Omental fat pad (tissue), 3 donors: ENCODE measurements at regions not wholly inside any gene's neighbourhood (a gene's known extent, or its start where the extent isn't known, plus 50 kb on each side); places are given as distances from the start of the nearest gene placed in this dataset.

Source experiments
- ATAC-seq: fragments of 150-250 bp; one replicate; pipeline ENCODE4 v1.9.1; 2016; ENCODE audit warnings: mild to moderate bottlenecking, moderate library complexity; ENCODE audit not compliant: low FRiP score
- DNase-seq: peaks from one replicate; pipeline ENCODE4 v3.0.0-alpha.2; 2019; ENCODE audit warnings: low spot score
- CTCF ChIP-seq, 3 donors: fragments of 450-650 bp; IDR thresholded peaks; one replicate each; pipeline ENCODE4 v1.5.1; 2016 to 2017; ENCODE audit warnings: antibody characterized with exemption in 3 of 3, mild to moderate bottlenecking in 3 of 3, moderate library complexity in 2 of 3

DNA sequence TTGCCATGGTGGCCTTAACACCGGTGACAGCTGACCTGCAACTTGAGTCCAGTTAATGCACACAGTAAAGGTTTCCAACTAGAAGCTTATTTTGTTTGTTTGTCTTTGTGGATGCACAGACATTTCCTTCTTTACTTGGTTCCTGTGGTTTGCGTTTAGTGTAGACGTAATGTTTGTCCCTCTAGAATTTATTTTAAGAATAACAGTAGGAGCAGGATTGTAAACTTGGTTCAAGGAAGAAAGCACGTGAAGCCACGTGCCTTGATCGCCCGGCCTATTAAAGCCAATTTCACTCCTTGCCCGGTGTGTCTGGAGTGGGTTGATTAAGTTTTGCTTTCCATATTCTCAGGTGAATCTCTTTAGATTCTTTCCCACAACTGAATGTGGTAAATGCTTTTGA, 263.2 kb upstream of the C2CD4B start:
- no peak for ATAC-seq
- no peak for DNase-seq
- TF ChIP-seq CTCF (IDR thresholded peaks at IDR 0.05), result no peak

- TF ChIP-seq CTCF (IDR thresholded peaks at IDR 0.05), result no peak
- no peak for DNase-seq
- ATAC-seq, result no peak
Observed at GRCh38 chr15:62428851-62429598, 263.9 kb upstream of the C2CD4B start.

DNA sequence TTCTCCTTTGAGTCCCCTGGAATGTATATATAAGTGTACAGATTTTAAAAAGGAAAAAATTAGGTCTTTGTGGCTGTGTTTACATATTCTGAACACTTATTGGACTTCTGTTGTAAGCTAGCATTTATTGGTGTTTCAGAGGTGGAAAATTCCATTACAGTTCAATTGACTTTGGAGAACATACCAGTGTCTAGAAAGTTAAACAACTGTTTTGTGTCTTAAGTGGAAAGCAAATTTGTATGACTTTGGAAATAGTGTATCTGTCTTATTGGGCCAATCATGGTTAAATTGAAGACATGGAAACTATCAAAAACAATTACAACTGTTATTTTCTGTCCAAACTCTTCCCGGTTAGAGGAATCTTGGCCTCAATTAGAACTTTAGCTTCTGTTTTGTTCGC, 265.0 kb upstream of the C2CD4B start:
- ATAC-seq (no peak), DNase-seq (no peak)
- TF ChIP-seq CTCF (IDR thresholded peaks at IDR 0.05), result no peak

DNA sequence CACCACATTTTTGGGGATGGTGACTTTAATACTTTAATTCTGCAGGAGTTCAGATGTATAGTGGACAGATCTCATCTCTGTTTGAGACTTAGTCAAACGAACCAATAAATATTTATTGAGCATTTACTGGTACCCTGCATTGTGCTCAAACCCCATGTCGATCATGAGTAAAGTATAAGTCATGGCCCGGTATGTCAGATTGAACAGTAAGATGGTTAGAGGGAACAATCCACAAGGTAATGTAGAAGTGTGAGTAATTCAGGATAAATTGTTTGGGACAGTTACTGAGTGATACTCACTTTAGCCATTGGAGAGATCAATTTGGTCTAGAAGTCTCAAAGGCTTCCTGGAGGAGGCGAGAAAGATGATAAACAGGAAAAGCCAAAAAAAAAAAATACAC, 265.5 kb upstream of the C2CD4B start:
- TF ChIP-seq CTCF (IDR thresholded peaks at IDR 0.05), result no peak
- no peak for DNase-seq

GRCh38 chr15:62431008-62431797, 266.1 kb upstream of the C2CD4B start:
- TF ChIP-seq CTCF (IDR thresholded peaks at IDR 0.05), result no peak
- no peak for DNase-seq
- ATAC-seq, result no peak

More for the DNA sequence above, 265.5 kb upstream of the C2CD4B start:
- ATAC-seq, result no peak

DNA sequence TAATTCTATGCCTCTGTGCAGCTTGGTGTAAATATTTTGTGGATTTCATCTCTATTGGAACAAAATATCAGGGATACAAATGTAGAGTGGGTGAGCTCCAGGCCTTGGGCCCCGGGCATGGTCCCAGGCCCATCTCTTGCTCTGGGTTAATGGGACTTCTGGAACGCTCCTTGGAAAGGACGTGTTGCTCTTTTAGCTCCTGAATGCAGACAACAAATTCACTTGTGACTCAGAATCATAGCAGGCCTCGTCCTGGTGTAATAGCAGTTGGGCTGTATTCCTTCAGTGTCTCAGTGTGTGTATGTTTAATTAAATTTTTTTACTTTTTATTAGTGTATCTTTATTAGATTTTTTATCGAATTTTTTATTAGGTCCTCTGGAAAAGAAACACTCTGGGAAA, 266.7 kb upstream of the C2CD4B start:
- DNase-seq (no peak), ATAC-seq (no peak)
- no peak for TF ChIP-seq CTCF (IDR thresholded peaks at IDR 0.05)
